Superior temporal gyrus (tissue), 1 donor: ENCODE measurements at regions not wholly inside any gene's neighbourhood (a gene's known extent, or its start where the extent isn't known, plus 50 kb on each side); places are given as distances from the start of the nearest gene placed in this dataset.

Experiments
- DNase-seq: peaks from one replicate; pipeline ENCODE4 v3.0.0-alpha.2; 2016; ENCODE audit errors: extremely low spot score

GRCh38 chr14:25993830-25994229, 604.0 kb downstream of the NOVA1 start:
- no peak for DNase-seq

GRCh38 chr14:25988536-25988935, 609.3 kb downstream of the NOVA1 start:
- DNase-seq, result no peak

GRCh38 chr14:25955772-25956171, 642.1 kb downstream of the NOVA1 start:
- no peak for DNase-seq

- DNase-seq, result peak; percentile 61
Measured at GRCh38 chr14:25953532-25954139, 644.2 kb downstream of the NOVA1 start.

- DNase-seq, result no peak
Measured at GRCh38 chr14:25945746-25946145, 652.1 kb downstream of the NOVA1 start.

- DNase-seq, result peak; percentile 38
Measured at GRCh38 chr14:25944020-25944419, 653.8 kb downstream of the NOVA1 start.

- no peak for DNase-seq
Measured at GRCh38 chr14:25943329-25943728, 654.5 kb downstream of the NOVA1 start.

GRCh38 chr14:25942090-25942489, 655.7 kb downstream of the NOVA1 start:
- no peak for DNase-seq

GRCh38 chr14:25933731-25934130, 664.1 kb downstream of the NOVA1 start:
- DNase-seq, result no peak

- no peak for DNase-seq
Measured at GRCh38 chr14:25929881-25930615, 667.8 kb downstream of the NOVA1 start.

GRCh38 chr14:25911831-25912230, 686.0 kb downstream of the NOVA1 start:
- no peak for DNase-seq

GRCh38 chr14:25909045-25909747, 688.6 kb downstream of the NOVA1 start:
- DNase-seq, result no peak

- no peak for DNase-seq
Measured at GRCh38 chr14:25908277-25909044, 689.4 kb downstream of the NOVA1 start.

GRCh38 chr14:25904446-25904845, 693.4 kb downstream of the NOVA1 start:
- peak; percentile 54 for DNase-seq

GRCh38 chr14:25899197-25899596, 698.6 kb downstream of the NOVA1 start:
- DNase-seq, result peak; percentile 35

GRCh38 chr14:25896777-25897176, 701.1 kb downstream of the NOVA1 start:
- DNase-seq, result no peak

- DNase-seq, result no peak
Measured at GRCh38 chr14:25895740-25896139, 702.1 kb downstream of the NOVA1 start.

GRCh38 chr14:25887251-25887878, 710.5 kb downstream of the NOVA1 start:
- DNase-seq, result peak; percentile 33

GRCh38 chr14:25884657-25885056, 713.2 kb downstream of the NOVA1 start:
- DNase-seq, result no peak

GRCh38 chr14:25882899-25883298, 714.9 kb downstream of the NOVA1 start:
- no peak for DNase-seq

- DNase-seq, result no peak
Measured at GRCh38 chr14:25875475-25875874, 722.4 kb downstream of the NOVA1 start.

GRCh38 chr14:25869854-25870253, 728.0 kb downstream of the NOVA1 start:
- no peak for DNase-seq
